Heart right ventricle (tissue), 16 donors: ENCODE measurements at regions not wholly inside any gene's neighbourhood (a gene's known extent, or its start where the extent isn't known, plus 50 kb on each side); places are given as distances from the start of the nearest gene placed in this dataset.
A peak's percentile ranks its signal among the peaks of the same experiment; 100 is the strongest.

Experiments used
- ATAC-seq, 8 donors: fragments of 200-7000 bp; cut with Tn5 transposase; one replicate each; pipeline ENCODE4 v1.9.1; 2020; ENCODE audit warnings: mild to moderate bottlenecking in 8 of 8, moderate library complexity in 8 of 8, moderate number of reproducible peaks in 1 of 8
- DNase-seq, 2 donors: peaks; one replicate each; pipeline ENCODE4 v3.0.0-alpha.2; 2020
- H3K27ac ChIP-seq, 10 donors: fragments of 200-600 bp; sonication (generic) in 2 of 10; one replicate each; pipeline versions ENCODE4 v1.5.0 to v1.8.0; 2020 to 2022; ENCODE audit warnings: mild to moderate bottlenecking in 3 of 10
- H3K27me3 ChIP-seq, 7 donors: fragments of 200-600 bp; one replicate each; pipeline ENCODE4 v1.8.0; 2021 to 2022; ENCODE audit warnings: mild to moderate bottlenecking in 2 of 7
- H3K36me3 ChIP-seq, 9 donors: fragments of 200-600 bp; sonication (generic) in 1 of 9; one replicate each; pipeline versions ENCODE4 v1.5.0 to v1.8.0; 2020 to 2022; ENCODE audit warnings: mild to moderate bottlenecking in 2 of 9
- H3K4me1 ChIP-seq, 9 donors: fragments of 200-600 bp; sonication (generic) in 1 of 9; one replicate each; pipeline versions ENCODE4 v1.5.0 to v1.8.0; 2020 to 2022; ENCODE audit warnings: mild to moderate bottlenecking in 4 of 9
- H3K4me3 ChIP-seq, 10 donors: fragments of 200-600 bp; sonication (generic) in 2 of 10; one replicate each; pipeline versions ENCODE4 v1.5.0 to v1.8.0; 2020 to 2022; ENCODE audit warnings: mild to moderate bottlenecking in 7 of 10, moderate library complexity in 2 of 10
- H3K9me3 ChIP-seq, 11 donors: fragments of 200-600 bp in 10 of 11; sonication (generic) in 2 of 11; one replicate each; pipeline versions ENCODE4 v1.5.0 to v1.8.0; 2013 to 2022; ENCODE audit warnings: mild to moderate bottlenecking in 2 of 11, control low read depth in 1 of 11, moderate library complexity in 1 of 11
- CTCF ChIP-seq, 9 donors: fragments of 200-600 bp; sonication (generic) in 2 of 9; IDR thresholded peaks; one replicate each; pipeline versions ENCODE4 v1.5.0 to v1.8.0; 2021 to 2022; ENCODE audit warnings: antibody characterized with exemption in 9 of 9, mild to moderate bottlenecking in 5 of 9, moderate library complexity in 1 of 9
- WGBS, 2 donors: extraction: QIAGEN DNeasy Blood & Tissue Kit; methylation state at CpG; one replicate each; pipeline ENCODE4 v1.1.7; 2013; ENCODE audit warnings: inconsistent platforms in 1 of 2; 5-methylcytosine and 5-hydroxymethylcytosine counted together
- intact Hi-C, 10 donors: fragments of 100-400 bp; cut with DNase I; formaldehyde crosslinking; loops; one replicate each; pipeline versions ENCODE4 v1.11.1 to v1.14.2; 2022
- donor health status: Arrhythmogenic right ventricular cardiomyopathy.
- donor health status: ischemic (EF 13 %, LVEDD 7.1; RV severe dilation, severe dysfunction).
- donor health status: healthy with polysubstance abuse.
- donor health status: DM: no; HTN: yes; CAD: no.
- donor health status: DM: no; HTN: no; CAD: no.
- donor health status: ischemic (EF 25% LVEDD 6.9; RV normal size, moderate dysfunction).
- donor health status: ischemic (EF 25% LVEDD 5.7; RV mildly dilated, moderate dysfunction).
- donor health status: healthy.
- donor health status: DM: yes; HTN: yes; CAD: no.
- donor health status: Ischemic cardiomyopathy.
- donor health status: ischemic (EF 35%, LVEDD 5.7; RV mildly dilated, moderate dysfunction).
- donor health status: nonischemic (EF 11% LVEDD 7.7; RV severe dilation, severe dysfunction).
- donor health status: DM: yes; HTN: yes; CAD: no.
- donor health status: PGD.
- donor health status: ischemic (EF 29% LVEDD 5.4; RV normal size, mild dysfunction).
- donor health status: nonischemic (EF 23%, LVEDD 6.1; RV moderate dilation, normal function).

- H3K4me3 ChIP-seq = no peak overlapping the region
- no peak for DNase-seq
- no peaks in the 10 kb centered on the region for H3K9me3 ChIP-seq
- no peak for TF ChIP-seq CTCF (IDR thresholded peaks at IDR 0.05)
- H3K27ac ChIP-seq = no peak overlapping the region
- intact Hi-C loops = no loop called here
- H3K4me1 ChIP-seq = no peaks in the 10 kb centered on the region
- no peaks in the 10 kb centered on the region for H3K36me3 ChIP-seq
- no peak for ATAC-seq
- H3K27me3 ChIP-seq = peaks cover 0 to 6% (median 0%) of the 10 kb centered on the region in 7 donors
- 26 to 31% methylated on average over 2 of the region's 2 CpGs for WGBS, 2 donors
These were observed 126.2 kb downstream of the NR4A2 start for GRCh38 chr2:156206355-156206754.

GRCh38 chr2:156199588-156199987 lies 132.9 kb downstream of the NR4A2 start:
- Histone ChIP-seq H3K36me3 (no peaks in the 10 kb centered on the region), H3K27ac (no peak overlapping the region), H3K27me3 (peaks cover 0 to 6% (median 0%) of the 10 kb centered on the region in 7 donors), H3K9me3 (no peaks in the 10 kb centered on the region), H3K4me1 (no peaks in the 10 kb centered on the region), H3K4me3 (no peak overlapping the region)
- ATAC-seq (no peak), DNase-seq (no peak)
- no peak for TF ChIP-seq CTCF (IDR thresholded peaks at IDR 0.05)
- intact Hi-C loops = loop anchor here in 6 of 10 donors (10.0 kb wide), 2 partner anchors 385 to 395 kb away; no protein-coding TSS in a partner anchor

GRCh38 chr2:156196031-156196430 lies 136.5 kb downstream of the NR4A2 start:
- no peaks in the 10 kb centered on the region for H3K27me3 ChIP-seq
- WGBS, 2 donors = 56 to 64% methylated on average over 1 of the region's 1 CpG
- ATAC-seq (no peak), DNase-seq (no peak)
- no peak for TF ChIP-seq CTCF (IDR thresholded peaks at IDR 0.05)
- H3K27ac ChIP-seq = no peak overlapping the region
- H3K4me1 ChIP-seq = no peaks in the 10 kb centered on the region
- H3K9me3 ChIP-seq = no peaks in the 10 kb centered on the region
- no peaks in the 10 kb centered on the region for H3K36me3 ChIP-seq
- H3K4me3 ChIP-seq = no peak overlapping the region
- intact Hi-C loops = loop anchor here in 6 of 10 donors (10.0 kb wide), 2 partner anchors 389 to 399 kb away; no protein-coding TSS in a partner anchor

GRCh38 chr2:156192468-156192867 lies 140.1 kb downstream of the NR4A2 start:
- no peaks in the 10 kb centered on the region for H3K9me3 ChIP-seq
- H3K4me3 ChIP-seq = no peak overlapping the region
- TF ChIP-seq CTCF (IDR thresholded peaks at IDR 0.05) = peak in 7 of 9 donors; percentile 25 to 54 (median 37)
- intact Hi-C loops = loop anchor here in 6 of 10 donors (10.0 kb wide), 2 partner anchors 392 to 402 kb away; no protein-coding TSS in a partner anchor
- DNase-seq (no peak), ATAC-seq (no peak)
- H3K4me1 ChIP-seq = no peaks in the 10 kb centered on the region
- no peaks in the 10 kb centered on the region for H3K27me3 ChIP-seq
- no peak overlapping the region for H3K27ac ChIP-seq
- no peaks in the 10 kb centered on the region for H3K36me3 ChIP-seq
